ENCODE measurements at regions not wholly inside any gene's neighbourhood (a gene's known extent, or its start where the extent isn't known, plus 50 kb on each side); places are given as distances from the start of the nearest gene placed in this dataset.

- TF ChIP-seq CTCF (conservative IDR thresholded peaks at IDR 0.05 in 1 of 2, IDR thresholded peaks at IDR 0.05 in 1 of 2; ENCODE audit: extremely low read depth in 1 of 2, insufficient read depth in 1 of 2, low read depth in 1 of 2, low read length in 2 of 2) (no peak), EZH2 (IDR thresholded peaks at IDR 0.05; ENCODE audit: borderline replicate concordance, low read length) (no peak)
Measured at GRCh38 chr18:65056575-65056974, 694.2 kb upstream of the CDH7 start.

Data from mammary epithelial cell (primary cell).